SK-N-SH (cell line): ENCODE measurements at regions not wholly inside any gene's neighbourhood (a gene's known extent, or its start where the extent isn't known, plus 50 kb on each side); places are given as distances from the start of the nearest gene placed in this dataset.

Experiments used
- CHD2 ChIP-seq: fragments of 150-350 bp; IDR thresholded peaks from 2 replicates; pipeline ENCODE4 v1.6.1; 2018; ENCODE audit warnings: low read length; ENCODE audit not compliant: partially characterized antibody
- ELF1 ChIP-seq: IDR thresholded peaks from 2 replicates; pipeline ENCODE4 v1.4.0; 2012
- EP300 ChIP-seq, 2 experiments: IDR thresholded peaks; 2 replicates each; pipeline versions ENCODE4 v1.4.0 to v1.6.1; 2012; ENCODE audit warnings: borderline replicate concordance in 1 of 2, low read depth in 1 of 2, low read length in 1 of 2
- EZH2phosphoT487 ChIP-seq: fragments of 200-600 bp; sonication (generic); IDR thresholded peaks from 2 replicates; pipeline ENCODE4 v1.6.1; 2017; ENCODE audit warnings: low read depth, mixed run types, mild to moderate bottlenecking, antibody characterized with exemption, moderate library complexity, borderline replicate concordance
- FOXJ3 ChIP-seq: sonication (generic); formaldehyde crosslinking; IDR thresholded peaks from 2 replicates; pipeline ENCODE4 v1.5.1; 2020; ENCODE audit warnings: mild to moderate bottlenecking, missing genetic modification reagents
- JUND ChIP-seq: IDR thresholded peaks from 2 replicates; pipeline ENCODE4 v1.4.0; 2012
- MXI1 ChIP-seq: IDR thresholded peaks from 2 replicates; pipeline ENCODE4 v1.6.1; 2012; ENCODE audit warnings: mild to moderate bottlenecking, low read depth, low read length, improper control_type of control experiment
- RFX5 ChIP-seq: IDR thresholded peaks from 2 replicates; pipeline ENCODE4 v1.6.1; 2012; ENCODE audit warnings: mild to moderate bottlenecking, improper control_type of control experiment, low read length
- RXRA ChIP-seq: IDR thresholded peaks from 2 replicates; pipeline ENCODE4 v1.4.0; 2012; ENCODE audit warnings: low read depth, mild to moderate bottlenecking, borderline replicate concordance
- TCF12 ChIP-seq: IDR thresholded peaks from 2 replicates; pipeline ENCODE4 v1.4.0; 2012
- TF ChIP-seq, protein P1 (sequence below): IDR thresholded peaks from 2 replicates; pipeline ENCODE4 v1.6.1; 2012; ENCODE audit warnings: mild to moderate bottlenecking, low read depth, low read length, moderate library complexity

DNA sequence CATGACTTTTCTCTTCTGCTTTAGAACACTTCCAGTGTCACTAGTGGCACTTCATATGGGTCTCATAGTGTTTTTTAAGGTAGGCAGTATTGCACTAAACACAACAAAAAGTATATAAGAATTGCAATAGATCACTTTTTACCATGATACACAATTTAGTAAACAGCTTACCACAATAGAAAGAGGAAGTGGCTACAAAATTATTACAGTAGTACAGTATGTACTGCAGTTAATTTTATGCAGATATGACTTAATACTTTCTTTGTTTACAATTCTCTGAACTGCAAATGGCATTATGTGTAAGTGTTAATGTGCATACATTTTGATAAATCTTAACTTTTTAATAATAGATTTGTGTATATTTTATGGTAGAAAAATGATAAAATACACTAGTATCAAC lies 157.3 kb downstream of the RRAGB start:
- TF ChIP-seq FOXJ3 (CRISPR knock-in tag) (no peak), EZH2phosphoT487 (no peak), CHD2 (no peak), JUND (no peak), EP300 (IDR thresholded peaks at IDR 0.05; ENCODE audit: borderline replicate concordance in 1 of 2, low read depth in 1 of 2, low read length in 1 of 2) (no peak), RXRA (no peak), TCF12 (no peak), ELF1 (no peak), RFX5 (no peak), MXI1 (no peak)
- TF ChIP-seq, protein P1, sequence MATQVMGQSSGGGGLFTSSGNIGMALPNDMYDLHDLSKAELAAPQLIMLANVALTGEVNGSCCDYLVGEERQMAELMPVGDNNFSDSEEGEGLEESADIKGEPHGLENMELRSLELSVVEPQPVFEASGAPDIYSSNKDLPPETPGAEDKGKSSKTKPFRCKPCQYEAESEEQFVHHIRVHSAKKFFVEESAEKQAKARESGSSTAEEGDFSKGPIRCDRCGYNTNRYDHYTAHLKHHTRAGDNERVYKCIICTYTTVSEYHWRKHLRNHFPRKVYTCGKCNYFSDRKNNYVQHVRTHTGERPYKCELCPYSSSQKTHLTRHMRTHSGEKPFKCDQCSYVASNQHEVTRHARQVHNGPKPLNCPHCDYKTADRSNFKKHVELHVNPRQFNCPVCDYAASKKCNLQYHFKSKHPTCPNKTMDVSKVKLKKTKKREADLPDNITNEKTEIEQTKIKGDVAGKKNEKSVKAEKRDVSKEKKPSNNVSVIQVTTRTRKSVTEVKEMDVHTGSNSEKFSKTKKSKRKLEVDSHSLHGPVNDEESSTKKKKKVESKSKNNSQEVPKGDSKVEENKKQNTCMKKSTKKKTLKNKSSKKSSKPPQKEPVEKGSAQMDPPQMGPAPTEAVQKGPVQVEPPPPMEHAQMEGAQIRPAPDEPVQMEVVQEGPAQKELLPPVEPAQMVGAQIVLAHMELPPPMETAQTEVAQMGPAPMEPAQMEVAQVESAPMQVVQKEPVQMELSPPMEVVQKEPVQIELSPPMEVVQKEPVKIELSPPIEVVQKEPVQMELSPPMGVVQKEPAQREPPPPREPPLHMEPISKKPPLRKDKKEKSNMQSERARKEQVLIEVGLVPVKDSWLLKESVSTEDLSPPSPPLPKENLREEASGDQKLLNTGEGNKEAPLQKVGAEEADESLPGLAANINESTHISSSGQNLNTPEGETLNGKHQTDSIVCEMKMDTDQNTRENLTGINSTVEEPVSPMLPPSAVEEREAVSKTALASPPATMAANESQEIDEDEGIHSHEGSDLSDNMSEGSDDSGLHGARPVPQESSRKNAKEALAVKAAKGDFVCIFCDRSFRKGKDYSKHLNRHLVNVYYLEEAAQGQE, result no peak
